ENCODE measurements at regions not wholly inside any gene's neighbourhood (a gene's known extent, or its start where the extent isn't known, plus 50 kb on each side); places are given as distances from the start of the nearest gene placed in this dataset.
"Not testable (repeated sequence)": the region's sequence is repeated elsewhere in the genome, so short reads cannot be mapped to it uniquely, and the experiment has no call there.

- DNase-seq = no peak
Observed at GRCh38 chr12:40431169-40431568, 206.4 kb downstream of the LRRK2 start.

GRCh38 chr12:40435251-40435650 lies 210.5 kb downstream of the LRRK2 start:
- no peak for DNase-seq

- no peak for DNase-seq
Observed at GRCh38 chr12:40435951-40436350, 211.2 kb downstream of the LRRK2 start.

- no peak for DNase-seq
Observed at GRCh38 chr12:40436564-40436963, 211.8 kb downstream of the LRRK2 start.

- DNase-seq = peak; percentile 63
Observed at GRCh38 chr12:40439771-40440492, 215.1 kb downstream of the LRRK2 start.

GRCh38 chr12:40444174-40444573 lies 219.4 kb downstream of the LRRK2 start:
- DNase-seq = no peak

GRCh38 chr12:40446385-40446784 lies 221.6 kb downstream of the LRRK2 start:
- peak; percentile 12 for DNase-seq

GRCh38 chr12:40448523-40448922 lies 223.7 kb downstream of the LRRK2 start:
- not testable (repeated sequence) for DNase-seq

GRCh38 chr12:40451661-40452060 lies 226.9 kb downstream of the LRRK2 start:
- no peak for DNase-seq

GRCh38 chr12:40464121-40464520 lies 228.1 kb upstream of the CNTN1 start:
- DNase-seq = no peak

GRCh38 chr12:40469736-40470135 lies 222.5 kb upstream of the CNTN1 start:
- no peak for DNase-seq

- DNase-seq = no peak
Observed at GRCh38 chr12:40473962-40474361, 218.3 kb upstream of the CNTN1 start.

- no peak for DNase-seq
Observed at GRCh38 chr12:40474630-40475029, 217.6 kb upstream of the CNTN1 start.

- DNase-seq = no peak
Observed at GRCh38 chr12:40499856-40500255, 192.4 kb upstream of the CNTN1 start.

GRCh38 chr12:40502322-40502721 lies 189.9 kb upstream of the CNTN1 start:
- no peak for DNase-seq

GRCh38 chr12:40505327-40505726 lies 186.9 kb upstream of the CNTN1 start:
- DNase-seq = no peak

- no peak for DNase-seq
Observed at GRCh38 chr12:40508421-40508820, 183.8 kb upstream of the CNTN1 start.

- no peak for DNase-seq
Observed at GRCh38 chr12:40511341-40511740, 180.9 kb upstream of the CNTN1 start.

- peak; percentile 20 for DNase-seq
Observed at GRCh38 chr12:40515041-40515816, 177.0 kb upstream of the CNTN1 start.

- no peak for DNase-seq
Observed at GRCh38 chr12:40522837-40523236, 169.4 kb upstream of the CNTN1 start.

GRCh38 chr12:40525054-40525453 lies 167.2 kb upstream of the CNTN1 start:
- DNase-seq = no peak

GRCh38 chr12:40534828-40535227 lies 157.4 kb upstream of the CNTN1 start:
- no peak for DNase-seq

GRCh38 chr12:40551466-40551865 lies 140.8 kb upstream of the CNTN1 start:
- DNase-seq = peak; percentile 81

- DNase-seq = peak; percentile 46
Observed at GRCh38 chr12:40552868-40553267, 139.4 kb upstream of the CNTN1 start.

Measured in HCEC 1CT (cell line).